NB4 (cell line): ENCODE measurements at regions not wholly inside any gene's neighbourhood (a gene's known extent, or its start where the extent isn't known, plus 50 kb on each side); places are given as distances from the start of the nearest gene placed in this dataset.
A peak's percentile ranks its signal among the peaks of the same experiment; 100 is the strongest.

Experiments used
- DNase-seq: peaks from one replicate; pipeline ENCODE4 v3.0.0; 2010; ENCODE audit warnings: low read depth
- H3K4me3 ChIP-seq: one replicate; pipeline ENCODE4 v1.5.1; 2011; ENCODE audit warnings: mild to moderate bottlenecking, low read depth, low read length, moderate library complexity
- CTCF ChIP-seq: IDR thresholded peaks from one replicate; pipeline ENCODE4 v1.5.1; 2012; ENCODE audit warnings: low read depth, low read length
- MAX ChIP-seq: IDR thresholded peaks from 2 replicates; pipeline ENCODE4 v1.6.1; 2011; ENCODE audit warnings: low read depth, low read length
- MYC ChIP-seq: IDR thresholded peaks from 2 replicates; pipeline ENCODE4 v1.6.1; 2011; ENCODE audit warnings: low read depth, low read length
- POLR2A ChIP-seq: IDR thresholded peaks from 2 replicates; pipeline ENCODE4 v1.6.1; 2011; ENCODE audit warnings: mild to moderate bottlenecking; ENCODE audit not compliant: insufficient read length; ENCODE audit errors: extremely low read depth

GRCh38 chr20:40634891-40635290 lies 54.1 kb downstream of the MAFB start:
- DNase-seq = no peak
- H3K4me3 ChIP-seq = no peak overlapping the region
- TF ChIP-seq CTCF = no peak

GRCh38 chr20:40633123-40633850 lies 55.7 kb downstream of the MAFB start:
- no peak overlapping the region for H3K4me3 ChIP-seq
- no peak for DNase-seq
- TF ChIP-seq POLR2A (no peak), MAX (no peak), MYC (no peak), CTCF (no peak)

GRCh38 chr20:40632346-40632976 lies 56.6 kb downstream of the MAFB start:
- no peak for TF ChIP-seq CTCF
- TF ChIP-seq MAX = no peak
- TF ChIP-seq MYC = no peak
- no peak for TF ChIP-seq POLR2A
- H3K4me3 ChIP-seq = no peak overlapping the region
- DNase-seq = no peak

GRCh38 chr20:40631119-40631631 lies 57.9 kb downstream of the MAFB start:
- no peak for DNase-seq
- H3K4me3 ChIP-seq = no peak overlapping the region
- TF ChIP-seq MYC (no peak), MAX (no peak), CTCF (no peak), POLR2A (no peak)

- DNase-seq = peak; percentile 12
- TF ChIP-seq CTCF (no peak), MAX (no peak), POLR2A (no peak), MYC (no peak)
- no peak overlapping the region for H3K4me3 ChIP-seq
Observed at GRCh38 chr20:40630713-40631112, 58.3 kb downstream of the MAFB start.
